H1 (cell line): ENCODE measurements at regions not wholly inside any gene's neighbourhood (a gene's known extent, or its start where the extent isn't known, plus 50 kb on each side); places are given as distances from the start of the nearest gene placed in this dataset.

ENCODE experiments used
- CTCF ChIA-PET: fragments of 300-600 bp; sonication (Branson Sonifier 250); formaldehyde crosslinking; loops from one replicate; lab custom pipeline; 2021; ENCODE audit not compliant: partially characterized antibody; lab: Charles Lee
- POLR2A ChIA-PET: fragments of 300-600 bp; sonication (Branson Sonifier 250); formaldehyde crosslinking; loops from one replicate; lab custom pipeline; 2021; ENCODE audit warnings: inconsistent platforms; ENCODE audit not compliant: partially characterized antibody; lab: Charles Lee
- DNase-seq, 2 experiments: peaks; one replicate each; pipeline versions ENCODE4 v3.0.0 to v3.0.0-alpha.2; 2010 to 2022; ENCODE audit warnings: low spot score in 2 of 2, low read depth in 1 of 2, mixed read lengths in 1 of 2
- FAIRE-seq: peaks from 2 replicates; lab custom pipeline; 2011; peaks lifted over from hg19 to GRCh38; lab: Jason Lieb, UNC
- H2AFZ ChIP-seq: 2 replicates; pipeline ENCODE4 v1.8.1; 2012; ENCODE audit warnings: low read length, inconsistent platforms
- H2AK5ac ChIP-seq: 2 replicates; pipeline ENCODE4 v1.6.1; 2013; ENCODE audit warnings: low read depth, low read length
- H2BK120ac ChIP-seq: replicated peaks from 2 replicates; pipeline ENCODE3; 2013; ENCODE audit warnings: low read depth, low read length, inconsistent platforms
- H2BK12ac ChIP-seq: 2 replicates; pipeline ENCODE4 v1.6.1; 2013; ENCODE audit warnings: low read depth, low read length
- H2BK15ac ChIP-seq: 2 replicates; pipeline ENCODE4 v1.6.1; 2013; ENCODE audit warnings: low read length
- H2BK20ac ChIP-seq: 2 replicates; pipeline ENCODE4 v1.6.1; 2013; ENCODE audit warnings: low read length
- H2BK5ac ChIP-seq: 2 replicates; pipeline ENCODE4 v1.6.1; 2013; ENCODE audit warnings: low read depth, low read length
- H3K14ac ChIP-seq: 2 replicates; pipeline ENCODE4 v1.6.1; 2013; ENCODE audit warnings: inconsistent platforms; ENCODE audit not compliant: insufficient read length
- H3K18ac ChIP-seq: 2 replicates; pipeline ENCODE4 v1.6.1; 2013; ENCODE audit warnings: low read length; ENCODE audit errors: extremely low read depth
- H3K23ac ChIP-seq: 2 replicates; pipeline ENCODE4 v1.6.1; 2013; ENCODE audit warnings: inconsistent platforms; ENCODE audit not compliant: insufficient read length
- H3K23me2 ChIP-seq: 2 replicates; pipeline ENCODE4 v1.6.1; 2013; ENCODE audit warnings: low read depth, low read length
- H3K27ac ChIP-seq: 2 replicates; pipeline ENCODE4 v1.6.1; 2011; ENCODE audit warnings: low read depth, low read length, inconsistent platforms
- H3K27me3 ChIP-seq, 4 experiments: replicated peaks in 1 of 4; 1 replicate in 1 of 4; 2 replicates in 3 of 4; pipeline versions ENCODE4 v1.6.1 to v1.8.1; 2011 to 2013; ENCODE audit warnings: low read length in 3 of 4, mild to moderate bottlenecking in 3 of 4, inconsistent platforms in 2 of 4, mixed read lengths in 2 of 4, moderate library complexity in 1 of 4; ENCODE audit not compliant: control insufficient read depth in 3 of 4, insufficient read depth in 3 of 4; ENCODE audit errors: extremely low read depth in 1 of 4
- H3K36me3 ChIP-seq, 4 experiments: 2 replicates each; pipeline versions ENCODE4 v1.6.1 to v1.8.1; 2011 to 2013; ENCODE audit warnings: mild to moderate bottlenecking in 4 of 4, low read length in 3 of 4, moderate library complexity in 2 of 4, control low read depth in 1 of 4, inconsistent platforms in 1 of 4; ENCODE audit not compliant: insufficient read depth in 4 of 4, control insufficient read depth in 2 of 4
- H3K4ac ChIP-seq: replicated peaks from 2 replicates; pipeline ENCODE3; 2013; ENCODE audit warnings: low read length, low read depth, mixed read lengths, inconsistent platforms; ENCODE audit not compliant: insufficient read length
- H3K4me1 ChIP-seq, 4 experiments: replicated peaks in 1 of 4; 1 replicate in 1 of 4; 2 replicates in 3 of 4; pipeline versions ENCODE4 v1.6.1 to v1.8.1; 2011 to 2013; ENCODE audit warnings: low read length in 3 of 4, inconsistent platforms in 2 of 4, mixed read lengths in 1 of 4; ENCODE audit not compliant: insufficient read depth in 4 of 4, control insufficient read depth in 3 of 4
- H3K4me2 ChIP-seq, 2 experiments: 2 replicates each; pipeline versions ENCODE4 v1.6.1 to v1.8.1; 2011 to 2013; ENCODE audit warnings: low read depth in 2 of 2, low read length in 2 of 2, control low read depth in 1 of 2, inconsistent platforms in 1 of 2, mild to moderate bottlenecking in 1 of 2; ENCODE audit not compliant: insufficient read depth in 1 of 2
- H3K4me3 ChIP-seq, 4 experiments: fragments of 200-600, 300-600 bp in 1 of 4; sonication (generic), shearing (Covaris generic), sonication (Bioruptor Twin) in 1 of 4; 2 replicates each; pipeline versions ENCODE4 v1.5.1 to v1.8.1; 2011 to 2016; ENCODE audit warnings: low read length in 4 of 4, low read depth in 3 of 4, control low read depth in 2 of 4, inconsistent platforms in 2 of 4, mild to moderate bottlenecking in 2 of 4, mixed read lengths in 1 of 4, moderate library complexity in 1 of 4; ENCODE audit not compliant: insufficient read depth in 2 of 4; ENCODE audit errors: extremely low read depth in 1 of 4
- H3K56ac ChIP-seq: replicated peaks from 2 replicates; pipeline ENCODE3; 2013; ENCODE audit warnings: low read depth, mild to moderate bottlenecking, mixed read lengths, low read length, inconsistent platforms; ENCODE audit not compliant: insufficient read length
- H3K79me1 ChIP-seq: 2 replicates; pipeline ENCODE4 v1.6.1; 2013; ENCODE audit warnings: low read depth, low read length, control low read depth
- H3K79me2 ChIP-seq, 2 experiments: 2 replicates each; pipeline versions ENCODE4 v1.6.1 to v1.8.1; 2012 to 2013; ENCODE audit warnings: low read length in 2 of 2, mild to moderate bottlenecking in 2 of 2, inconsistent platforms in 1 of 2; ENCODE audit not compliant: insufficient read depth in 2 of 2, control insufficient read depth in 1 of 2
- H3K9ac ChIP-seq, 4 experiments: replicated peaks in 1 of 4; 1 replicate in 1 of 4; 2 replicates in 3 of 4; pipeline versions ENCODE4 v1.6.1 to v1.8.1; 2011 to 2013; ENCODE audit warnings: low read depth in 3 of 4, low read length in 3 of 4, control low read depth in 2 of 4, mild to moderate bottlenecking in 2 of 4, moderate library complexity in 2 of 4, inconsistent platforms in 1 of 4; ENCODE audit errors: extremely low read depth in 1 of 4
- H3K9me3 ChIP-seq, 2 experiments: 2 replicates each; pipeline versions ENCODE4 v1.6.1 to v1.8.1; 2012 to 2013; ENCODE audit warnings: mild to moderate bottlenecking in 2 of 2, moderate library complexity in 2 of 2, control low read depth in 1 of 2, inconsistent platforms in 1 of 2, low read depth in 1 of 2, low read length in 1 of 2, mixed read lengths in 1 of 2; ENCODE audit not compliant: insufficient read depth in 2 of 2
- H4K20me1 ChIP-seq, 2 experiments: replicated peaks in 1 of 2; 2 replicates each; pipeline versions ENCODE3 to v1.8.1; 2011 to 2013; ENCODE audit warnings: inconsistent platforms in 2 of 2, low read length in 2 of 2, mild to moderate bottlenecking in 1 of 2; ENCODE audit not compliant: insufficient read depth in 2 of 2, control insufficient read depth in 1 of 2
- H4K5ac ChIP-seq: 2 replicates; pipeline ENCODE4 v1.6.1; 2013; ENCODE audit warnings: low read length, low read depth, mixed read lengths, inconsistent platforms; ENCODE audit not compliant: insufficient read length
- H4K8ac ChIP-seq: 2 replicates; pipeline ENCODE4 v1.8.0; 2013; ENCODE audit warnings: mild to moderate bottlenecking, moderate library complexity, low read length, inconsistent platforms; ENCODE audit not compliant: insufficient read depth; ENCODE audit errors: extremely low read depth
- H4K91ac ChIP-seq: replicated peaks from 2 replicates; pipeline ENCODE3; 2013; ENCODE audit warnings: low read length, mixed read lengths, inconsistent platforms; ENCODE audit not compliant: insufficient read length
- CBX5 ChIP-seq: fragments of 300-800, 300-1000 bp; sonication (generic); IDR thresholded peaks from 2 replicates; pipeline ENCODE4 v1.7.1; 2016; ENCODE audit warnings: antibody characterized with exemption, low read length, low read depth
- CREB1 ChIP-seq: IDR thresholded peaks from 2 replicates; pipeline ENCODE4 v1.6.1; 2012; ENCODE audit warnings: inconsistent platforms
- E2F6 ChIP-seq: IDR thresholded peaks from 2 replicates; pipeline ENCODE4 v1.6.1; 2012; ENCODE audit warnings: inconsistent platforms
- EGR1 ChIP-seq: IDR thresholded peaks from 2 replicates; pipeline ENCODE4 v1.6.1; 2011; ENCODE audit warnings: low read depth, low read length, borderline replicate concordance
- HDAC6 ChIP-seq: IDR thresholded peaks from one replicate; pipeline ENCODE4 v1.7.1; 2012; ENCODE audit warnings: low read depth, mild to moderate bottlenecking, inconsistent platforms, low read length, moderate library complexity
- POU5F1 ChIP-seq: IDR thresholded peaks from 2 replicates; pipeline ENCODE4 v1.6.1; 2011; ENCODE audit warnings: low read depth, mild to moderate bottlenecking, low read length, moderate library complexity
- RNF2 ChIP-seq: fragments of 200-900, 300-1000 bp; sonication (generic); IDR thresholded peaks from 2 replicates; pipeline ENCODE4 v1.7.1; 2016; ENCODE audit warnings: borderline replicate concordance, low read depth, mild to moderate bottlenecking, antibody characterized with exemption, low read length; ENCODE audit not compliant: poor library complexity, severe bottlenecking; ENCODE audit errors: missing control alignments
- SP2 ChIP-seq: IDR thresholded peaks from 2 replicates; pipeline ENCODE4 v1.6.1; 2012; ENCODE audit warnings: mild to moderate bottlenecking, low read length, inconsistent platforms
- SUZ12 ChIP-seq: fragments of 200-600 bp; sonication (generic); IDR thresholded peaks from 2 replicates; pipeline ENCODE4 v1.6.1; 2012; ENCODE audit warnings: mild to moderate bottlenecking, inconsistent platforms, low read length, moderate library complexity, mixed read lengths
- TAF1 ChIP-seq: IDR thresholded peaks from 2 replicates; pipeline ENCODE4 v1.6.1; 2011; ENCODE audit warnings: mild to moderate bottlenecking, low read depth, low read length
- TCF12 ChIP-seq: IDR thresholded peaks from 2 replicates; pipeline ENCODE4 v1.6.1; 2011; ENCODE audit warnings: low read depth, mild to moderate bottlenecking, low read length
- USF2 ChIP-seq: IDR thresholded peaks from 2 replicates; pipeline ENCODE4 v1.6.1; 2011; ENCODE audit warnings: low read length, improper control_type of control experiment
- WGBS, 2 experiments: shearing (Covaris generic) in 1 of 2; methylation state at CpG; one replicate each; pipeline versions ENCODE4 v1.1.6 to v1.1.7; 2013 to 2015; ENCODE audit warnings: low lambda C conversion rate in 2 of 2, mixed read lengths in 2 of 2, inconsistent platforms in 1 of 2, low coverage in 1 of 2, missing lambda C conversion rate in 1 of 2; ENCODE audit not compliant: insufficient replicate concordance in 2 of 2, insufficient coverage in 1 of 2, insufficient read length in 1 of 2; ENCODE audit errors: extremely low coverage in 1 of 2, missing lambda C conversion rate in 1 of 2; 5-methylcytosine and 5-hydroxymethylcytosine counted together

DNA sequence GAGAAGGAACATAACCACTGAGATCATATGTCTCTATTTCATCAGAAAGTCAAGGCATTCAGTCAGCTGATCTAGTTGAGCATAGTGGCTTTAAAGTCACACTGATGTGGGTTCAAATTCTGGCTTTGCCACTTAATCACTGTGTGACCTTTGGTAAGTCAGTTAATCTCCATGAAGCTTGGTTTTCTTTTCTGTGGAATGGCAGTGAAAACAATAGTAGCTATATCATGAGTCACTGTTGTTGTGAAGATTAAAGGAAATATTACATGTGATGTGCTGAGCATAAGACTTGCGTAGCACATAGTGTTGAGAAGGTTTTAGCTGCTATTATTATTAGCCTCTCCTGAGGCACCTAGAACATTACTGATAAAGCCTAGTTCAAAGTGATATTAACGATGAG, 242.2 kb downstream of the FMR1NB start:
- 85% methylated on average over 2 of the region's 2 CpGs; no CpG with 5 or more reads in 1 of the 2 experiments for WGBS, 2 experiments
- H2BK15ac ChIP-seq, result no peak overlapping the region
- no peaks in the 10 kb centered on the region for H3K23me2 ChIP-seq
- no peaks in the 10 kb centered on the region for H3K9me3 ChIP-seq
- no peak overlapping the region for H4K5ac ChIP-seq
- H2BK20ac ChIP-seq, result no peak overlapping the region
- TF ChIP-seq EGR1, result no peak
- no peak for TF ChIP-seq TAF1
- no peak for TF ChIP-seq USF2
- TF ChIP-seq POU5F1, result no peak
- no peak for TF ChIP-seq SUZ12
- TF ChIP-seq TCF12, result no peak
- no peak for TF ChIP-seq HDAC6
- TF ChIP-seq SP2, result no peak
- TF ChIP-seq CBX5, result no peak
- TF ChIP-seq E2F6, result no peak
- no peak for TF ChIP-seq CREB1
- TF ChIP-seq RNF2, result no peak
- H3K14ac ChIP-seq, result no peak overlapping the region
- H3K56ac ChIP-seq, result no peak overlapping the region
- H2AFZ ChIP-seq, result no peak overlapping the region
- H3K9ac ChIP-seq, result no peak overlapping the region
- H2BK12ac ChIP-seq, result no peak overlapping the region
- FAIRE-seq (no peak), DNase-seq (no peak)
- H2BK5ac ChIP-seq, result no peak overlapping the region
- H3K18ac ChIP-seq, result no peak overlapping the region
- POLR2A ChIA-PET, result no interaction called here
- no peaks in the 10 kb centered on the region for H4K20me1 ChIP-seq
- H3K4me3 ChIP-seq, result no peak overlapping the region
- CTCF ChIA-PET, result no interaction called here
- H3K4me2 ChIP-seq, result no peak overlapping the region
- no peaks in the 10 kb centered on the region for H3K36me3 ChIP-seq
- no peaks in the 10 kb centered on the region for H3K79me1 ChIP-seq
- no peak overlapping the region for H4K91ac ChIP-seq
- no peak overlapping the region for H4K8ac ChIP-seq
- H3K23ac ChIP-seq, result no peak overlapping the region
- no peak overlapping the region for H2BK120ac ChIP-seq
- no peaks in the 10 kb centered on the region for H3K4me1 ChIP-seq
- H3K4ac ChIP-seq, result no peak overlapping the region
- no peaks in the 10 kb centered on the region for H3K79me2 ChIP-seq
- no peak overlapping the region for H3K27ac ChIP-seq
- H3K27me3 ChIP-seq, result no peaks in the 10 kb centered on the region
- H2AK5ac ChIP-seq, result no peak overlapping the region
